MCF 10A (cell line): ENCODE measurements at regions not wholly inside any gene's neighbourhood (a gene's known extent, or its start where the extent isn't known, plus 50 kb on each side); places are given as distances from the start of the nearest gene placed in this dataset.

ENCODE experiments used
- BruUV-seq: library from RNA; stranded (reverse); fragments of 400-500 nt; replicated peaks from 2 replicates; lab custom pipeline; 2021; lab: Mats Ljungman, UMichigan
- CTCF ChIA-PET: fragments of 300-600 bp; sonication (Branson Sonifier 250); formaldehyde crosslinking; extraction: SDS; loops from one replicate; lab custom pipeline; 2021; ENCODE audit warnings: antibody characterized with exemption, inconsistent platforms; lab: Yijun Ruan, JAX
- POLR2A ChIA-PET: fragments of 300-600, 350-650 bp; sonication (Branson Sonifier 250); formaldehyde crosslinking; extraction: SDS; loops from one replicate; lab custom pipeline; 2020; ENCODE audit warnings: antibody characterized with exemption, inconsistent platforms; lab: Yijun Ruan, JAX
- DNase-seq: peaks from one replicate; pipeline ENCODE4 v3.0.0-alpha.2; 2018; ENCODE audit not compliant: unreplicated experiment
- H3K27ac Mint-ChIP-seq: one replicate; pipeline ENCODE4 v1.8.0; 2022; ENCODE audit warnings: mild to moderate bottlenecking, low read depth, mixed read lengths; ENCODE audit not compliant: unreplicated experiment
- H3K27me3 Mint-ChIP-seq: one replicate; pipeline ENCODE4 v1.8.0; 2022; ENCODE audit warnings: mixed read lengths; ENCODE audit not compliant: insufficient read depth, unreplicated experiment
- H3K36me3 Mint-ChIP-seq: one replicate; pipeline ENCODE4 v1.8.0; 2022; ENCODE audit warnings: mild to moderate bottlenecking, moderate library complexity, mixed read lengths; ENCODE audit not compliant: insufficient read depth, unreplicated experiment
- H3K4me1 Mint-ChIP-seq: one replicate; pipeline ENCODE4 v1.8.0; 2022; ENCODE audit warnings: mixed read lengths; ENCODE audit not compliant: insufficient read depth, unreplicated experiment
- H3K4me3 Mint-ChIP-seq: one replicate; pipeline ENCODE4 v1.8.0; 2022; ENCODE audit warnings: mild to moderate bottlenecking, moderate library complexity, mixed read lengths; ENCODE audit not compliant: unreplicated experiment
- H3K9me3 Mint-ChIP-seq: one replicate; pipeline ENCODE4 v1.8.0; 2022; ENCODE audit warnings: mixed read lengths; ENCODE audit not compliant: unreplicated experiment
- CTCF ChIP-seq: fragments of 200-600 bp; IDR thresholded peaks from one replicate; pipeline ENCODE4 v1.8.0; 2022; ENCODE audit warnings: antibody characterized with exemption, mild to moderate bottlenecking; ENCODE audit not compliant: unreplicated experiment
- intact Hi-C: fragments of 100-400 bp; cut with micrococcal nuclease; formaldehyde crosslinking; loops from 2 replicates; pipeline ENCODE4 v1.14.1; 2022

GRCh38 chr14:54337314-54337713, 59.5 kb upstream of the CDKN3 start:
- intact Hi-C loops: no loop called here
- Mint-ChIP-seq H3K4me1 (peaks cover 6% of the 10 kb centered on the region), H3K27ac (no peak overlapping the region), H3K4me3 (no peak overlapping the region), H3K27me3 (no peaks in the 10 kb centered on the region), H3K36me3 (no peaks in the 10 kb centered on the region), H3K9me3 (no peaks in the 10 kb centered on the region)
- POLR2A ChIA-PET: interaction anchor here (0.7 kb wide), 1 partner anchor 384 kb away, joined by 3 read pairs; no protein-coding TSS in a partner anchor
- TF ChIP-seq CTCF: no peak
- DNase-seq: no peak
- BruUV-seq: no TSS peak
- CTCF ChIA-PET: interaction anchor here (0.6 to 3.5 kb wide), 12 partner anchors 8 to 1221 kb away, joined by 3 to 30 read pairs (median 4); no protein-coding TSS in a partner anchor

- no peaks in the 10 kb centered on the region for H3K36me3 Mint-ChIP-seq
- no TSS peak for BruUV-seq
- peak; percentile 69 for TF ChIP-seq CTCF
- peak; percentile 67 for DNase-seq
- H3K4me3 Mint-ChIP-seq: no peak overlapping the region
- H3K4me1 Mint-ChIP-seq: peaks cover 6% of the 10 kb centered on the region
- intact Hi-C loops: loop anchor here (1.0 to 2.0 kb wide), 3 partner anchors 408 to 907 kb away; no protein-coding TSS in a partner anchor
- CTCF ChIA-PET: interaction anchor here (0.6 to 3.5 kb wide), 29 partner anchors 9 to 813 kb away, joined by 3 to 30 read pairs (median 3); no protein-coding TSS in a partner anchor
- no peaks in the 10 kb centered on the region for H3K9me3 Mint-ChIP-seq
- H3K27me3 Mint-ChIP-seq: no peaks in the 10 kb centered on the region
- POLR2A ChIA-PET: interaction anchor here (0.6 to 1.5 kb wide), 4 partner anchors 26 to 1319 kb away, joined by 3 read pairs; no protein-coding TSS in a partner anchor
- H3K27ac Mint-ChIP-seq: no peak overlapping the region
Measured at GRCh38 chr14:54338696-54339317, 58.0 kb upstream of the CDKN3 start.

GRCh38 chr14:54339771-54340170, 57.0 kb upstream of the CDKN3 start:
- Mint-ChIP-seq H3K36me3 (no peaks in the 10 kb centered on the region), H3K27ac (no peak overlapping the region), H3K4me1 (peaks cover 6% of the 10 kb centered on the region), H3K9me3 (no peaks in the 10 kb centered on the region), H3K27me3 (no peaks in the 10 kb centered on the region), H3K4me3 (no peak overlapping the region)
- ChIA-PET CTCF (interaction anchor here (0.6 to 3.5 kb wide), 13 partner anchors 8 to 902 kb away, joined by 3 to 30 read pairs (median 5); no protein-coding TSS in a partner anchor), POLR2A (interaction anchor here (0.6 kb wide), 1 partner anchor 1320 kb away, joined by 3 read pairs; no protein-coding TSS in a partner anchor)
- DNase-seq: no peak
- intact Hi-C loops: loop anchor here (2.0 kb wide), 1 partner anchor 409 kb away; no protein-coding TSS in a partner anchor
- TF ChIP-seq CTCF: no peak
- BruUV-seq: no TSS peak

- Mint-ChIP-seq H3K36me3 (no peaks in the 10 kb centered on the region), H3K27ac (no peak overlapping the region), H3K9me3 (no peaks in the 10 kb centered on the region), H3K4me1 (no peaks in the 10 kb centered on the region), H3K4me3 (no peak overlapping the region), H3K27me3 (no peaks in the 10 kb centered on the region)
- no TSS peak for BruUV-seq
- ChIA-PET CTCF (interaction anchor here (0.6 to 1.1 kb wide), 4 partner anchors 804 to 1288 kb away, joined by 3 to 7 read pairs (median 4); no protein-coding TSS in a partner anchor), POLR2A (interaction anchor here (0.6 kb wide), 1 partner anchor 952 kb away, joined by 3 read pairs; no protein-coding TSS in a partner anchor)
- no peak for DNase-seq
- TF ChIP-seq CTCF: no peak
- intact Hi-C loops: no loop called here
Measured at GRCh38 chr14:54342806-54343205, 54.0 kb upstream of the CDKN3 start.
